ENCODE measurements at regions not wholly inside any gene's neighbourhood (a gene's known extent, or its start where the extent isn't known, plus 50 kb on each side); places are given as distances from the start of the nearest gene placed in this dataset.
"Not testable (repeated sequence)": the region's sequence is repeated elsewhere in the genome, so short reads cannot be mapped to it uniquely, and the experiment has no call there.

DNA sequence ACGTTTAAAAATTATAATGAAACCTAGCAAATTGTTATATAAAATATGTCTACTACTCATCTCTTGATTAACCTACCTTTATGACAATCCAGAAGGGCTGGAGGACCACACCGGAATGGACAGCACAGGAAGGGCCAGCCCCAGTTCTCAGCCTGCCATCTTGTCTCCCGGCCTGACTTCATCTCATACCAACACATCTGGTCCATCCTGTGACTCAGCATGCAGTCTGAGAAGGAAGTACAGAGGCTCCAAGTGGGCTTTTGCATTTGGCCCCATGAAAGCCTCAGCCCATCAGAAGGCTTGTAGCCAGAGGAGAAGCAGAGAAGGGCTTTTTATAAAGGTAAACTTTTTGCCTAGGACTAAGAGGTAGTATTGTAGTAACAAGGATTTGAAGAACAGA, 436.6 kb downstream of the MRPL39 start:
- DNase-seq (ENCODE audit: extremely low read depth in 1 of 2, low read depth in 1 of 2) = no peak

DNA sequence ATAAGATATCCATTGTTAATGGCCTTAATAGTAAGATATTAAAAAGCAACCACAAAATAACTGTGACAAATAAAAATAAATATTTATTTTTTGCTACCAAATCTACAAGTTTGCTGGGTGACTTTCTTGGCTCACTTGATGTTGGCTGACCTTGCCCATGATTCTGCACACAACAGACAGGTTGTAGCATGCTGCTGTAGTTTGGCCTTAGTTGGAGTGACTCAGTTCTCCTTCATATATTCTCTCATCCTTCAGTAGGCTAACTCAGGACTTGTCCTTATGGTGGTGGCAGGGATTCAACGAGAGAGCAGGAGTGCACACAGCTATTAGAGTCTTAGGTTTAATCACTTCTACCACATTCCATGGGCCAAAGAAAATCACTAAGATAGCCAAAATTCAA, 437.9 kb downstream of the MRPL39 start:
- DNase-seq (ENCODE audit: extremely low read depth in 1 of 2, low read depth in 1 of 2) = no peak

DNA sequence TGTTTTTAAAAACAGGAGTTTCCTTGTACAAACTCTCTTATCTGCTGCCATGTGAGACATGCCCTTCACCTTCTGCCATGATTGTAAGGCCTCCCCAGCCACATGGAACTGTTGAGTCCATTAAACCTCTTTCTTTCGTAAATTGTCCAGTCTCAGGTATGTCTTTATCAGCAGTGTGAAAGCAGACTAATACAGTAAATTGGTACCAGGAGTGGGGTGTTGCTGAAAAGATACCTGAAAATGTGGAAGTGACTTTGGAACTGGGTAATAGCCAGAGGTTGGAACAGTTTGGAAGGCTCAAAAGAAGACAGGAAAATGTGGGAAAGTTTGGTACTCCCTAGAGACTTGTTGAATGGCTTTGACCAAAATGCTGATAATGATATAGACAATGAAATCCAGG, 440.4 kb downstream of the MRPL39 start:
- DNase-seq (ENCODE audit: extremely low read depth in 1 of 2, low read depth in 1 of 2) = not testable (repeated sequence)

DNA sequence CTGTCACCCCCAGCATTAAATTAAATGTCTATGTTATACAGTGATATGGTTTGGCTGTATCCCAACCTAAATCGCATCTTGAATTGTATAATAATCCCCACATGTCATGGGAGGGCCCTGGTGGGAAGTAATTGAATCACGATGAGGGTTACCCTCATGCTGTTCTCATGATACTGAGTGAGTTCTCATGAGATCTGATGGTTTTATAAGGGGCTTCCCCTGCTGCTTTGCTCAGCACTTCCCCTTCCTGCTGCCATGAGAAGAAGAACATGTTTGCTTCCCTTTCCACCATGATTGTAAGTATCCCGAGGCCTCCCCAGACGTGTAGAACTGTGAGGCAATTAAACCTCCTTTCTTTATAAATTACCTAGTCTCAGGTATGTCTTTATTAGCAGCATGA, 445.7 kb downstream of the MRPL39 start:
- no peak for DNase-seq (ENCODE audit: extremely low read depth in 1 of 2, low read depth in 1 of 2)

DNA sequence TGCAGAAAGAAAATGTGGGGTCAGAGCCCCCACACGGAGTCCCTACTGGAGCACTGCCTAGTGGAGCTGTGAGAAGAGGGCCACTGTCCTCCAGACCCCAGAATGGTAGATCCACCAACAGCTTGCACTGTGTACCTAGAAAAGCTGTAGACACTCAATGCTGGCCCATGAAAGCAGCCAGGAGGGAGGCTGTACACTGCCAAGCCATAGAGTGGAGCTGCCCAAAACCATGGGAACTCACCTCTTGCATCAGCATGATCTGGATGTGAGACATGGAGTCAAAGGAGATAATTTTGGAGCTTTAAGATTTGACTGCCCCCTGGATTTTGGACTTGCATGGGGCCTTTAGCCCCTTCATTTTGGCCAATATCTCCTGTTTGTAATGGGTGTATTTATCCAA, 452.3 kb downstream of the MRPL39 start:
- DNase-seq (ENCODE audit: extremely low read depth in 1 of 2, low read depth in 1 of 2) = not testable (repeated sequence)

DNA sequence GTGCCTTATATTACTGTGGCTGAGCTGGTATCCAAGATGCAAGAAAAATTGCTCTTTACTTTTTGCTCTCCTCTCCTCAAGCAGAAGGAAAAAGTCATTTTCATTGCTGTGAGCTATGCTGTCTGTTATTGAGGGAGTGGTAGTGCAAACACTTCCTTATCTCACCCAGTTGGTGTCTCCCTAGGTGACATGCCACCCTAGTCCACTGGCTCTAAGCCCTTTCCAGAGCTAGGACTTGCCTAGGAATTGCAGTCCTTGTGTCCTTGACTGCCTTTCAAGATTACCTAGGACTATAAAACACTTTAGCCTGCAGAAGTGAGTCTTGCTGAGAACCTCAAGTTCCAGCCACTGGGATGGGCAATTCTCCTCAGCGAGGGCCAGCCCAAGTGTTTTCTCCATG, 458.3 kb downstream of the MRPL39 start:
- DNase-seq (ENCODE audit: extremely low read depth in 1 of 2, low read depth in 1 of 2) = no peak

DNA sequence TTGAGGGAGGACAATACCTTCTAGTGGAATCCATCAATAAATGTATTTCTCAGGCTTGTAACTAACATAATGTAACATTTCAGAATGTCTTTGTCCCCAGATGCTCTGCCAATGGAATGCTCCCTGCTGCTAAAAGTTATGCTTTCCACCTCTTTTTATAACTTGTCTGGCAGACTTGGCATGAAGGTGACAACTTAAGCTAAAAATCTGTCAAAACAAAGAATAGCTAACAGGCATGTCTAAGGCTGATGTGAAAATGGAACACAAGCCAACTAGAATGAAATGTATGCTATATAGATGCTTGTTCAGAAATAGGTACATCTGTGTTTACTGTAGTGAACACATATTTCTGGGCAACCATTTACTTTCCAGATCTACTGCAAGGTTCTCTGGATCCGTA, 467.9 kb downstream of the MRPL39 start:
- DNase-seq (ENCODE audit: extremely low read depth in 1 of 2, low read depth in 1 of 2) = no peak

DNA sequence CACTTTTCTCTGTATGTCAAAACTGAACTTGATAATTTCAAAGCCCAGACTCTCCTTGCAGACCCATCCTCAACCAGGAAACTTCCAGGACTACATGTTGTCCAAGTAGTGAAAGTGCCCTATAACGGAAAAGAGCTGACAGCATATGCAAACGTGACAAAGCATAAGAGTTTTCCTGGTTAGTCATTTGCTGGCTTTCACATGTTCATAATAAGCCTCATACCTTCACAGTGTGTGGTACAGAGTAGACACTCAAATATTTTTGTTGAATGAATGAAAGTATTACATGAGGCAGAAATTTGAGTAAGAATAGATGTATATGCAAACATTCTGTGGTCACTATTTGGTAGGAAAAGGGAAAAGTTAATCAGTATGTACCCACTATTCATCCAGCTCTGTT, 473.3 kb downstream of the MRPL39 start:
- DNase-seq (ENCODE audit: extremely low read depth in 1 of 2, low read depth in 1 of 2) = no peak

DNA sequence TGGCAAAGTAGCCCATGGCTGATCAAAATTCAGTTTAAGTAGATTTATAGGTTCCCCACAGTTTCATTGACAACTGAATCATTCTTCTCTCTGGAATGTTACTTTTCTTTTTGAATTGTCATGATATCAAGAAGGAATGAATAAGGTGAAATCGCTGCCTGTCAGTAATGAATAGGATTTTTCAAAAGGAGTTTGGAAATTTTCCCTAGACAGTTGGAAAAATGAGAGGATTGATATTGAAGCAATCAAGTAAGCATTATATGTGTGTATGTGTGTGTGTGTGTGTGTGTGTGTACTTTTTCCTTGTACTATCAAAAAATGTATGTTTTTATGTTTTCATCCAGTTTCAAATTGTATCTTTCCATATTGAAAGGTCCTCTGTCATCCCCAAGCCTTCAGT, 479.5 kb downstream of the MRPL39 start:
- DNase-seq (ENCODE audit: extremely low read depth in 1 of 2, low read depth in 1 of 2) = no peak

DNA sequence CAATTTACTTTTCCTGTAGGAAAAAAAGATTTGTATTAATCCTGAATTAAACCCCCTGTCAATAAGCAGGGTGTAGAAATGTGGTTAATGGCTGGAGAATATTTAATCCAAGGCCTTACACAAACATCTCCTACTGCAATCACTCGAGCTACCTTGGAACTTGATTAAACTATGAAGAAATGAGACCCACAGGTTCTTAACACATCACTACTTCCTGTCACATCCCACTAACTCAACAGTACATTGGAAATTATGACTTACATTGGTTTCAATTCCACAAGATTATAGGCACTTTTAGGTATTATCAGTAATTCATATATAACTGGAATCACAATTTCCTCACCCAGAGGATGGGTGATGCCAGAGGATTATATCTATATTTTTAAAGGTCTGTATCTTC, 480.3 kb downstream of the MRPL39 start:
- no peak for DNase-seq (ENCODE audit: extremely low read depth in 1 of 2, low read depth in 1 of 2)

DNA sequence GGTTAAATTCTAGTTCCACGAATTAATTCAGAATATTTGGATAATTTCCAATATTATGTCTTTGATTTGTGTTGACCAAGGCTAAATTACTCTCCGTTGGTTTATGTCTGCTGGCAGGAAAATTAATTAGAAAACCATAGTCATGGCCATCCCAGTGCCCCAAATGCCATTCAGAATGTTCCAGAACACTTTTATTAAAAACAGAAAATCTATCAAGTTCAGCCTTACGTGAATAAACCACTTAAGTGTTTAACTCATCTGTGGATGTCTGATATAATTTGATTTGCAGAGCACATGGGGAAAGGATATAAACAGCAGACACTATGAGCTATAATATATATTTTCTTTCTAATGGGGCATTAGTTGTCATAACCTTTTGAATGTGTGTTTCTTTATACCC, 480.7 kb downstream of the MRPL39 start:
- DNase-seq (ENCODE audit: extremely low read depth in 1 of 2, low read depth in 1 of 2) = no peak

DNA sequence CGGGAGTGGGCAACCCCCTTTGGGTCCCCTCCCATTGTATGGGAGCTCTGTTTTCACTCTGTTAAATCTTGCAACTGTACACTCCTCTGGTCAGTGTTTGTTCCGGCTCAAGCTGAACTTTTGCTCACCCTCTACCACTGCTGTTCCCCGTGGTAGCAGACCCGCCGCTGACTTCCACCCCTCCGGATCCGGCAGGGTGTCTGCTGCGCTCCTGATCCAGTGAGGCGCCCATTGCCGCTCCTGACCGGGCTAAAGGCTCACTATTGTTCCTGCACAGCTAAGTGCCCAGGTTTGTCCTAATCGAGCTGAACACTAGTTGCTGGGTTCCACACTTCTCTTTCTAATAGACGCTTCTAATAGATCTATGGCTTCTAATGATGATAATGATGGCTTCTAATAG, 488.6 kb downstream of the MRPL39 start:
- no peak for DNase-seq (ENCODE audit: extremely low read depth in 1 of 2, low read depth in 1 of 2)

DNA sequence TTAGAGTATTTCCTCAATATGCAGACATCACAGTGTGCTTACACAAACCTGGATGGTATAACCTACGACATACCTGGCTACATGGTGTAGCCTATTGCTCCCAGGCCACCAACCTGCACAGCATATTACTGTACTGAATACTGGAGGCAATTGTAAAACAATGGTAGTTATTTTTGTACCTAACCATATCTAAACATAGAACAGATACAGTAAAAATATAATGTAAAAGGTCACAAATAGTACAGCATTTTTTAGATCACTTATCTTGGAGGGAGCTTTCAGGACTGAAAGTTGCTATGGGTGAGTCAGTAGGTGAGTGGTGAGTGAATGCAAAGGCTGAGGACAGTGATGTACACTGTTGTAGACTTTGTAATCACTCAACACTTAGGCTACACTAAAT, 492.3 kb downstream of the MRPL39 start:
- DNase-seq (ENCODE audit: extremely low read depth in 1 of 2, low read depth in 1 of 2) = no peak

DNA sequence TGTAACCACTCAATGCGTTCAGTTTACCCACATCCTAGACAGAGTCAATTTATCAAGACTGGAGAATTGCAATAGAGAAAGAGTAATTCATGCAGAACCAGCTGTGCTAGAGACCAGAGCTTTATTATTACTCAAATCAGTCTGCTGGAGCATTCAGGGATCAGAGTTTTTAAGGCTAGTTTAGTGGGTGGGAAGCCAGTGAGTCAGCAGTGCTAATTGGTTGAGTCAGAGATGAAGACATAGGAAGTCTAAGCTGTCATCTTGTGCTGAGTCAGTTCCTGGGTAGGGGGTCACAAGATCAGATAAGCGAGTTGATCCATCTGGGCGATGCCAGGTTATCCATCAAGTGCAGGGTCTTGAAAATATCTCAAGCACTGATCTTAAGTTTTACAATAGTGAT, 499.6 kb downstream of the MRPL39 start:
- no peak for DNase-seq (ENCODE audit: extremely low read depth in 1 of 2, low read depth in 1 of 2)

DNA sequence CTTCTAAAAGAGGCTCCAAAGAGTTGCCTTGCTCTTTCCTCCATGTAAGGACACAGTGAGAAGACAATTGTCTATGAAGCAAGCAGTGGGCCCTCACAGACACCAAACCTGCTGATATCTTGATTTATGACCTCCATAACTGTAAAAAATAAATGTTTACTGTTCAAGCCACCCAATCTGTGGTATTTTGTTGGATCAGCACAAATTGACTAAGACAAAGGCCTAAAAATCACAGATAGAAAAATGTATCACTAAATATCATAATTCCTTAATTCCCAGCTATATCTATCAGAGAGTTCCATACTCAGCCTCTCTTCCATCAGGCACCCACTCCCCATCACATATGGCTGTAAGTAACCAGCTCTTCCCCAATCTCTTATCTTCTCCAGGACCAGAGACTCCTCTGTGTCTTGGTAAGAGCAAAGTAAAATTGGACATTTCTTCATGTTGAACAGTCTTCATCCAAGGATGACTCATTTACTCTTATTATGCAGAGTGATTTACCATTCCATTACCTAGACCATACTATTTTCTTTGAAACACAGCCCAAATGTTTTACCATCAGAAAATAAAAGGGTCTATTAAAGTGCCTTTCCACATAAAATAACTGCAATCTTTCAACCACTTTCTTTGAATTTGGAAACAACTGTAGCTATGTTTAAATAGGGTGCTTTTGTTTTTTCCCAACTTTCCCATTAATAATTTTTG, 503.6 kb downstream of the MRPL39 start:
- DNase-seq (ENCODE audit: extremely low read depth in 1 of 2, low read depth in 1 of 2) = no peak

DNA sequence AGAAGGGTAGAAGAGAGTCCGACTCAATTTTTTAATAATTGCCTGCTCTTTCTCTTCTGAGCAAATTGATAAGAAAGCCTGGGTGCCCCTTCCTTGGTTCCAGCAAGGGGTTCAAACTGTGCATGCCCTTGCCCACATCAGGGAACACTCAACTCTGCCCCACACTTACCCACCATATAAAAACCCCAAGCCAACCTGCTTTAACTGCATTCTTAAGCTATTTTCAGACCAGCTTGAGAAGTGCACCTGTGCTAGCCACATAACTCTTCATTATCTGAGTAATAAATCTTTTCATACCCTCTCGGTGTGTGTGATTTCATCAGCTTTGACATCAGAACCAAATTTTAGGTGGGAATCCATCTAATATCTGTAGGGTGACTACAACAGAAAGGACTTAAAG, 509.6 kb downstream of the MRPL39 start:
- no peak for DNase-seq (ENCODE audit: extremely low read depth in 1 of 2, low read depth in 1 of 2)

DNA sequence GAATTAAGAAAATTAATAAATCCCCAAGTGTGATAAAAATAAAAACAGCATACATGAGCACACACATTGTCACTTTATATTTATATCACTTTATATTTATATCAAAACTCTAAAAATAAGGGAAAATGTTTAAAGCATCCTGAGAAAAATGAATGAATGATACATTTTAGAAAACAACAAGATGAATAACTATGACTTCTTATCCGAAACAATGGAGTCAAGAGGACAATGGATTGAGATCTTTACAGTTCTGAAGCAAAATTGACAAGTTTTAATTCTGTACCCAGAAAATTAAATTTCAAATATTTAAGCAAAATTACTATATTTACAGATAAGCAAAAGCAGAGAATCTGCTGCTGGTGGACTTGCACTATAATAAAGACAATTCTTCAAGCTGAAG, 512.6 kb downstream of the MRPL39 start:
- no peak for DNase-seq (ENCODE audit: extremely low read depth in 1 of 2, low read depth in 1 of 2)

DNA sequence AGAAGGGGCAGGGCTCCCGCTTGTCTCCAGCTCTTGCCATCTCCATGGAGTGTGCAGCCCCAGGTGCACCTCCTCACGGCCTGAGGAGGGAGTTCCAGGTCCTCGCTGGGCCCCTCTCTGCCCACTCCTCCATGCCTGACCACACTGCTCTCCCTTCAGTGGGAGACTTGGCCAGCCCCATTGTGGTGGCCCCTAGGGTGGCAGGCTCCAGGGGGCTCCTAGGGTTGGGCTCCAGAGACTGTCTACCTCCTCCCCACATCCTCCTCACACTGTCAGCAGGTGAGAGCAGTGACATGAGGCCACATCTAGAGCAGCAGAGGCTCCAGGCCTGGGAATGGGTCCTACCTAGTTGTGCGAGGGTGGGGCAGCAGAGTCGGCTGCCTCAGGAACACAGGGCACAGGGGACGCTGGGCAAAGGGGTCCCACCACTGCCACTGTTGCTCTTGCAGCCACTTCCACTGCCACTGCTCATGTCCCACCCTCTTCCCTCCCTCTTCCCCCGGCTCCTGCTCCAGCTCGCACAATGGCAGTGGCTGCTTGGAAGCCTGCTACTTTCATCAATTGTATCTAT, 514.8 kb downstream of the MRPL39 start:
- no peak for DNase-seq (ENCODE audit: extremely low read depth in 1 of 2, low read depth in 1 of 2)

DNA sequence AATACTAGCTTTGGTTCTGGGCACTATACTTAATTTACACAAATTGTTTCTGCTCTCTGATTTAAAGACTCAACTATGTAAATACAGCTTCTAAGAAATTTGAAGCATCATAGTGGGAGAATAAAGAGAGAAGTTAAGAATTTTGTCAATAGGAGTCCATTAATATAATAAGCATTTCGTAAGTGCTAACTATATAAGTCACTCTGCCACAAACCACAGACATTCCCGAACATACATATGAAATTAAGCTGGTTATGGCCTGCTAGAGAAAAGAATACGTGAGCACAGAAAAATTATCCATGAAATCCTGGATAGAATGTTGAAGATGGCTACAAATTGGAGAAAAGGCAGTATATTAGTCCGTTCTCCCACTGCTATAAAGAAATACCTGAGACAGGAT, 526.2 kb downstream of the MRPL39 start:
- DNase-seq (ENCODE audit: extremely low read depth in 1 of 2, low read depth in 1 of 2) = no peak

DNA sequence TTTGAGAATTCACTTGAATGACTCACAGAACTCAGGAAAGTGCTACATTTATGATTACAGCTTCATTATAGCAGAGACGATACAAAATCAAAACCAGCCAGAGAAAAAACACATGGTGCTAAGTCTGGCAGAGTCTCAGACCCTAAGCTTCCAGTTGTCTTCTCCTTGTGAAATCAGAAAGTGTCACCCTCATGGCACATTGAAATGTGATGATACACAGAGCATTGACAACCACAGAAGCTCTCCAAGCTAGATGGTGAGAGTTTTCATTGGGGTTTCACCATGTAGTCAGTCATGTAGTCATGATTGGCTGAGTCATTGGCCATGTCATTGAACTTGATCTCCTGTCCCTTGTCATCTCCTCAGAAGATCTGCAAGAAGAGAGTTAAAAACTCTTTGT, 526.6 kb downstream of the MRPL39 start:
- no peak for DNase-seq (ENCODE audit: extremely low read depth in 1 of 2, low read depth in 1 of 2)

DNA sequence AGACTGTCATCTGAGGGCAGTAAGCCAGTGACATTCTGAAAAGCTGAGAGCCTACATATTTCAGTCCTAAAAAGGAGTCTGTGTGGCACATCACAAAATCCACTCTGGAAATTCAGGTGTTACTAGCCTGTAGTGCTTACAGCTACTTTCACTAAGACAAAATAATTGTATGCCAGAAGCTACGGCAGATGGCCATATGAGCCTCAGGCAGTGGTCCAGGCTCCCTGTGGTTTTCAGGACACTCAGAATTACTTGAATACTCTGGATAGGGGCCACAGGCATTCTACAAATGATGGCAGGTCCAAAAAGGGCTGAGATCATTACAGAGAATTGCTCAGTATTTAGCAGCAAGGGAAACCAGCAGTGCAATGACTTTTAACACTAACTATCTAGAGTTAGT, 527.1 kb downstream of the MRPL39 start:
- DNase-seq (ENCODE audit: extremely low read depth in 1 of 2, low read depth in 1 of 2) = no peak

DNA sequence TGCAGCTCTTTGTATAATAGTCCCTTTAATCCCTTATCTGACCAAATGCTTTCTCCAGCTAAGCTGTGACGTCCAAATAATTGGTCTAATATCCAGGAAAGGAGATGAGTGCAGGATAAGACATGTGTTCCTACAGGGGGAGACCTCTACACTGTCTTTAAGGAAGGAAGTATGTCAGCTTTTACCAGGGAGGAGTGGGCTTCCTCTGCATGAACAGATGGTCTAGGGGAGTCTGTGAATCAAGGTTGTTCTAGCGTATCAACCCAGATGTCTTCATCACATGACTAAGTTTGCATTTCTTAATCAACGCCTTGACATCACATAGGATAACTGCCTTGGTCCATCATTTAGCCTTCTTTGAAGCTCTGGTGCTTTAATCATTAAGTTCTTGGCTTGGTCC, 528.2 kb downstream of the MRPL39 start:
- DNase-seq (ENCODE audit: extremely low read depth in 1 of 2, low read depth in 1 of 2) = no peak

DNA sequence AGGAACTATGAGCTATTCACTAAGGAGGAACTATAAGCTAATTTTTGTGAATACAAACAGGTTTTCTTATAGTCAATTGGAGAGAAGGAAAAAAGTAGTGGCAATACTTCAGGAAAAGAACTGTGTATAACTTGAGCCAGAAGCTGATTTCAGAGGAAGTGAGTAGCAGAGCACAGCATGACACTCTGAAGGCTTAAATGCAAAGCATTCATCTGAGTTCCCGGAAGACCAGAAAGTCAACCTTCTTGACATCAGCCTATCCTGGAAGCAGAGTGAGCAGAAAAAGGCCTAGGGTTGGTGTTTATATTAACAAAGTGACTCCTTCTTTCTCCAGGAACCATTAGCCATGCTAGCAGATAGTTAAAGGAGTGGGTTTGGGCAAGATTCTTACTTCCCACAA, 545.2 kb downstream of the MRPL39 start:
- no peak for DNase-seq (ENCODE audit: extremely low read depth in 1 of 2, low read depth in 1 of 2)

Measured in stimulated activated CD8-positive, alpha-beta memory T cell treated with anti-CD3 and anti-CD28 coated beads, Interleukin-7, amount 100 ng/mL, for 48 hours (primary cell).